ENCODE measurements at regions not wholly inside any gene's neighbourhood (a gene's known extent, or its start where the extent isn't known, plus 50 kb on each side); places are given as distances from the start of the nearest gene placed in this dataset.

DNA sequence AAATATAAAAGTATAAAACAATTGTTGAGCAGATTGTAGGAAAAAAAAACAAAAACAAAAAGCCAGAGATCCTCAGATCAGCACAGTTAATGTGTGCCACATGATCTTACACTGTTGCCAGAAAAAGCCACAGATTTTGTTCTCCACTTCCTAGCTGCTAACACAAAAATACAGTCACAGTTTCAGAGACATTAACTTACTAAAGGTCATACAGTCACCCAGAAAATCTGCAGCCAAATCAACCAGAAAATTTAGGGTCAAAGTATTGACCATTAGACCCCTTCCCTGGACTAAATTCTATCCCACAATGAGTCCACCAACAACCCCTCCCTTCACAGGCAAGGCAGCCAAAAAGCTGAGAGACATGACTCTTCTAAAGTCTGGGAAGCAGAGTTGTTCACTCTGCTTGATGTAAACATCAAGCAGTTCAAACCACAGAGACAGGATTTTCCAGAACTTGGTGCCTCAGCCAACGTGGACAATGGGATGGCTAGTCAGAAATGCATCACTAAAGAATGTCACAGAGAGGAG is 59.1 kb downstream of the SST start:
- peaks cover 0 to 3% (median 0%) of the 10 kb centered on the region in 4 donors for H3K4me1 ChIP-seq
- H3K36me3 ChIP-seq = no peaks in the 10 kb centered on the region
- no peak overlapping the region for H3K27ac ChIP-seq
- no peaks in the 10 kb centered on the region for H3K9me3 ChIP-seq
- intact Hi-C loops (cut with DNase I; ENCODE audit: low total_unique reads) = no loop called here
- TF ChIP-seq, protein P1, sequence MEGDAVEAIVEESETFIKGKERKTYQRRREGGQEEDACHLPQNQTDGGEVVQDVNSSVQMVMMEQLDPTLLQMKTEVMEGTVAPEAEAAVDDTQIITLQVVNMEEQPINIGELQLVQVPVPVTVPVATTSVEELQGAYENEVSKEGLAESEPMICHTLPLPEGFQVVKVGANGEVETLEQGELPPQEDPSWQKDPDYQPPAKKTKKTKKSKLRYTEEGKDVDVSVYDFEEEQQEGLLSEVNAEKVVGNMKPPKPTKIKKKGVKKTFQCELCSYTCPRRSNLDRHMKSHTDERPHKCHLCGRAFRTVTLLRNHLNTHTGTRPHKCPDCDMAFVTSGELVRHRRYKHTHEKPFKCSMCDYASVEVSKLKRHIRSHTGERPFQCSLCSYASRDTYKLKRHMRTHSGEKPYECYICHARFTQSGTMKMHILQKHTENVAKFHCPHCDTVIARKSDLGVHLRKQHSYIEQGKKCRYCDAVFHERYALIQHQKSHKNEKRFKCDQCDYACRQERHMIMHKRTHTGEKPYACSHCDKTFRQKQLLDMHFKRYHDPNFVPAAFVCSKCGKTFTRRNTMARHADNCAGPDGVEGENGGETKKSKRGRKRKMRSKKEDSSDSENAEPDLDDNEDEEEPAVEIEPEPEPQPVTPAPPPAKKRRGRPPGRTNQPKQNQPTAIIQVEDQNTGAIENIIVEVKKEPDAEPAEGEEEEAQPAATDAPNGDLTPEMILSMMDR (IDR thresholded peaks at IDR 0.05) = no peak
- no peak overlapping the region for H3K4me3 ChIP-seq
- H3K27me3 ChIP-seq = peaks cover 0 to 4% of the 10 kb centered on the region in 2 donors
- DNase-seq = no peak

DNA sequence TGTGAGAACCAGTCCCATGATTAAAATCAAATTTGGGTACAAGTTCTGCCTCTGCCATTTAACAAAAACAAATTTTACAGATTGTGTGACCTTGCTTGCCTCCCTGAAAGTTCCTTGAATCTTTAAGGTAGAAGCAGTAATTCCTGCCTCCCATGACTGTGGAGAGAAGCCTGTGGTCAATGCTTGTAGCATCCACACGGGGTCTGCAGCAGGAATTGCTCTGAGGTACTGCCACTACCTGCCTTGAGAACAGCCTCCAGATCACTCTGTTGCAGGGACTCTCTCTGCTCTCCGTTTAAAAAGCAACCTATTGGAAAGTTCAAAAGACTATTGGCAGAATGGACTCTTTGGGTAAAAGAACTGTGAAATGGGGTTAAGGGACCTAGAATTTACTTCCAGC is 75.9 kb downstream of the SST start:
- TF ChIP-seq, protein P1 (IDR thresholded peaks at IDR 0.05) = no peak
- Histone ChIP-seq H3K4me1 (peaks cover 0 to 5% (median 0%) of the 10 kb centered on the region in 4 donors), H3K4me3 (no peak overlapping the region), H3K27ac (no peak overlapping the region), H3K36me3 (no peaks in the 10 kb centered on the region), H3K9me3 (no peaks in the 10 kb centered on the region), H3K27me3 (peaks cover 0 to 2% of the 10 kb centered on the region in 2 donors)
- intact Hi-C loops (cut with DNase I; ENCODE audit: low total_unique reads) = no loop called here
- DNase-seq = no peak

DNA sequence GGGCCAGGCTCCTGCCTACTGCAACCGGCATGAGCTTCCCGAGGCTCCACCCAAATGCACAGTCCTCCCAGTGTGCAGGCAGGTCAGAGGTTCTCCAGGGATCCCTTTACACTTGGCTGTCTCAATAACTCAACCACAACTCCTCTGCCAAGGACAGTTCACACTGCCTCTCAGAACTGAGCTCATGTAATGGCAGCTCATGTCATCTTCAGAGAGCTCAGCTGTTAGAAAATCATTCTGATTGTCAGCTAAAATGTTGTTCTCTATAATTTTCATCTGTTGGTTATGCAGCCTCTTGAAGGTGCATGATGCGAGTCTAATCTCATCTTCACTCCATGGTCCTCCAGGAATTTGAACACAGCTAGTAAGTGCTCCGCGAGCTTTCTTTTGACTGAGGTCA is 76.7 kb downstream of the SST start:
- intact Hi-C loops (cut with DNase I; ENCODE audit: low total_unique reads) = no loop called here
- H3K9me3 ChIP-seq = no peaks in the 10 kb centered on the region
- TF ChIP-seq, protein P1 (IDR thresholded peaks at IDR 0.05) = no peak

DNA sequence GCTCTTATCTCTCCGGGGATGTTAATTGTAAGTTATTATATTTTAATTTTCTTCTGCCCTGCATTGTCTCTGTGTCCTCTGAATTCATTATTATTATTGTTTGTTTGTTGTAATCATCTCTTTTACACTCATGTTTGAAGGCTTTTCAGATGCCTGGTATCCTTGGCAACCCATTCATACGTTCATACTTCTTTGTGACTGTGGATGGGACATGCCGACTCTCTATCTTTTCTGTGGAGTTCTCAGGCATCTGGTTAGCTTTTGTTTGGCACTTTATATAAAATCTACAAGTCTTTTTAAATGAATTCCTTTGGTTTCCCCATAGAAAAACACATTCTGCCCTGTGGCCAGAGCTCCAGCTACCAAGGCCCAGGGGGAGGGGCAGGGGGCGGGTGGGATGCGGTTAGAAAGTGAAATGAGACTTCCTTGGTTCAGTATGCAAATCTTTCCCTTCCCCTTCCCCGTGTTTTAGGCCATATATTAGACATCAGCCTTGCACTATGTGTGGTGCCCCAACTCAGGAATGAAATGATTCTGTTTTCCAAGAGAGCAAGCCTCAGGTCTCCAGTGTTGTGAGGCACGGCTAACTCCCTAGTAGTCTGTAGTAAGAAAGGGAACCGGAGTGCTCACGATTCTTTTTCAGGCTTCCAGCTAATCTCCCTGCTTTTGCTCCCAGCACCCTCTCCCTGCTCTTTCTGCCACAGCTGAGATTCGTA is 79.2 kb downstream of the SST start:
- intact Hi-C loops (cut with DNase I; ENCODE audit: low total_unique reads) = no loop called here
- Histone ChIP-seq H3K4me1 (peaks cover 0 to 5% (median 0%) of the 10 kb centered on the region in 4 donors), H3K27me3 (peaks cover 0 to 2% of the 10 kb centered on the region in 2 donors), H3K27ac (no peak overlapping the region), H3K36me3 (no peaks in the 10 kb centered on the region), H3K9me3 (no peaks in the 10 kb centered on the region), H3K4me3 (no peak overlapping the region)
- no peak for DNase-seq
- TF ChIP-seq, protein P1 (IDR thresholded peaks at IDR 0.05) = no peak

More for the DNA sequence above, 76.7 kb downstream of the SST start:
- DNase-seq = no peak
- Histone ChIP-seq H3K4me1 (peaks cover 0 to 5% (median 0%) of the 10 kb centered on the region in 4 donors), H3K27ac (no peak overlapping the region), H3K27me3 (peaks cover 0 to 2% of the 10 kb centered on the region in 2 donors), H3K4me3 (no peak overlapping the region), H3K36me3 (no peaks in the 10 kb centered on the region)

DNA sequence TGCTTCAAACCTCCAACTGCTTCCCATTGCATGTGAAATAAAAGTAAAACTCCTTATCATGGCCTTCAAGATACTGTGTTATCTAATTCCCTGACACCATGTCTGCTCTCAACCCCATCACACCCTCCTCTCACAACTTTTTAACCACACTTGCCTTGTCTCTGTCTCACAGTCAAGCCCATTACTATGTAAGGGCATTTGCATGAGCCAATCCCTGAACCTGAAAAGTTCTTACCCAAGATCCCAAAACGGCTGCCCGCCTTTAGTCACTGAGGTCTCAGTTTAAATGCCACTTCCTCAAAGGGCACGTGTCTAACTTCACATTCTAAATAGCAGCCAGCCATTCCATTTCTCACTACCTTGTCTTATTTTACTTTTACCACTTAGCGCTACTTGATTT is 83.1 kb downstream of the SST start:
- Histone ChIP-seq H3K4me1 (no peaks in the 10 kb centered on the region), H3K27me3 (no peaks in the 10 kb centered on the region), H3K4me3 (no peak overlapping the region), H3K36me3 (no peaks in the 10 kb centered on the region), H3K9me3 (no peaks in the 10 kb centered on the region), H3K27ac (no peak overlapping the region)
- TF ChIP-seq, protein P1 (IDR thresholded peaks at IDR 0.05) = no peak
- intact Hi-C loops (cut with DNase I; ENCODE audit: low total_unique reads) = no loop called here
- no peak for DNase-seq

All from tibial artery (tissue), 4 donors.